Neural crest cell (in vitro differentiated cells): ENCODE measurements at regions not wholly inside any gene's neighbourhood (a gene's known extent, or its start where the extent isn't known, plus 50 kb on each side); places are given as distances from the start of the nearest gene placed in this dataset.

Experiments used
- DNase-seq: peaks from one replicate; pipeline ENCODE4 v3.0.0; 2021; ENCODE audit warnings: low read depth, mixed read lengths, low spot score
- H3K27ac Mint-ChIP-seq: one replicate; pipeline ENCODE4 v1.8.0; 2021; ENCODE audit warnings: mild to moderate bottlenecking, mixed read lengths; ENCODE audit not compliant: unreplicated experiment
- H3K27me3 Mint-ChIP-seq: 2 replicates; pipeline ENCODE4 v1.8.0; 2021; ENCODE audit warnings: low read depth, mild to moderate bottlenecking, mixed read lengths
- H3K36me3 Mint-ChIP-seq: 2 replicates; pipeline ENCODE4 v1.8.0; 2021; ENCODE audit warnings: low read depth, mild to moderate bottlenecking, mixed read lengths
- H3K4me1 Mint-ChIP-seq: 2 replicates; pipeline ENCODE4 v1.8.0; 2021; ENCODE audit warnings: mixed read lengths
- H3K4me3 Mint-ChIP-seq: one replicate; pipeline ENCODE4 v1.8.0; 2021; ENCODE audit warnings: mild to moderate bottlenecking, mixed read lengths
- H3K9me3 Mint-ChIP-seq: 2 replicates; pipeline ENCODE4 v1.8.0; 2021; ENCODE audit warnings: mixed read lengths
- TF ChIP-seq, protein P1 (sequence below): fragments of 200-600 bp; sonication (generic); conservative IDR thresholded peaks from 2 replicates; pipeline ENCODE4 v1.5.0; 2021; ENCODE audit warnings: antibody characterized with exemption, mild to moderate bottlenecking

DNA sequence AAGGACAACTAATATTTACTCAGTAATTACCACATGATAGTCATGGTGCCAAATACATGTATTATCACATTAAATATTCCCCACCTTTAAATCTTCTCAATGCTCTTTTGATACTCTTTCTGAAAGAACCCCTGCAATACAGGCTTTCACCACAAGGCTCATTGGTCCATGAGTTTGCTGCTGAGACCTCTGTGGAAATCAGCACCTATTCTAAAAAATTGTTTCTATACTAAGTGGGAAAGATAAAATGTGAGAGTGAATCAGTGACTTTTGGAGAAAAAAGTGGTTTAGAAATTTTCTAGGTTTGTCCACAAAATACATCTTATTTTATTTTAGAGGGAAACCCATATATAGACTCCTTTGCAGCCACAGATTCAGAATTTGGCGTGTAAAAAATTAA lies 257.3 kb downstream of the ZIC3 start:
- Mint-ChIP-seq H3K36me3 (peaks cover 2% of the 10 kb centered on the region), H3K9me3 (peaks cover 23% of the 10 kb centered on the region), H3K27ac (no peak overlapping the region), H3K4me3 (no peak overlapping the region), H3K4me1 (no peaks in the 10 kb centered on the region), H3K27me3 (no peaks in the 10 kb centered on the region)
- TF ChIP-seq, protein P1, sequence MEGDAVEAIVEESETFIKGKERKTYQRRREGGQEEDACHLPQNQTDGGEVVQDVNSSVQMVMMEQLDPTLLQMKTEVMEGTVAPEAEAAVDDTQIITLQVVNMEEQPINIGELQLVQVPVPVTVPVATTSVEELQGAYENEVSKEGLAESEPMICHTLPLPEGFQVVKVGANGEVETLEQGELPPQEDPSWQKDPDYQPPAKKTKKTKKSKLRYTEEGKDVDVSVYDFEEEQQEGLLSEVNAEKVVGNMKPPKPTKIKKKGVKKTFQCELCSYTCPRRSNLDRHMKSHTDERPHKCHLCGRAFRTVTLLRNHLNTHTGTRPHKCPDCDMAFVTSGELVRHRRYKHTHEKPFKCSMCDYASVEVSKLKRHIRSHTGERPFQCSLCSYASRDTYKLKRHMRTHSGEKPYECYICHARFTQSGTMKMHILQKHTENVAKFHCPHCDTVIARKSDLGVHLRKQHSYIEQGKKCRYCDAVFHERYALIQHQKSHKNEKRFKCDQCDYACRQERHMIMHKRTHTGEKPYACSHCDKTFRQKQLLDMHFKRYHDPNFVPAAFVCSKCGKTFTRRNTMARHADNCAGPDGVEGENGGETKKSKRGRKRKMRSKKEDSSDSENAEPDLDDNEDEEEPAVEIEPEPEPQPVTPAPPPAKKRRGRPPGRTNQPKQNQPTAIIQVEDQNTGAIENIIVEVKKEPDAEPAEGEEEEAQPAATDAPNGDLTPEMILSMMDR = peak; percentile 43
- DNase-seq = no peak

DNA sequence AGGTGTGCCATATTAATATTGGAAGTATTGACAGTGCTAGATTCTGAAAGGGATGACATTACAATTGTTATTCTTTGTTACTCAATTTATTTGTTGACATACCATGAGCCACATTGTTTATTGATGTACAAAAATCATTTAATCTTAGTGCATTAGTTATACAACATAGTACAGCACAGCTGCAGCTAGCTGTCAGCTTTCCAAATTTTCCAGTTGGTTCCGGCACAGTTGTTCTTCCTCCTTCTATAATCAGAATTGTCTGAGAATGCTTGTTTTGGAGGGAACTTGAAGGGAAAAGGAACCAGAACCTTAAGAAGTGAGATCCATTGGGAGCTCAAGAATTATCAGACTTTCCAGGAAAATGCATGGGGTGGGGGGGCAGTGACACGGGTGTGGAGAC lies 281.4 kb downstream of the ZIC3 start:
- Mint-ChIP-seq H3K27me3 (no peaks in the 10 kb centered on the region), H3K27ac (no peak overlapping the region), H3K4me1 (no peaks in the 10 kb centered on the region), H3K9me3 (peaks cover 4% of the 10 kb centered on the region), H3K4me3 (no peak overlapping the region), H3K36me3 (no peaks in the 10 kb centered on the region)
- no peak for DNase-seq
- TF ChIP-seq, protein P1 = no peak

DNA sequence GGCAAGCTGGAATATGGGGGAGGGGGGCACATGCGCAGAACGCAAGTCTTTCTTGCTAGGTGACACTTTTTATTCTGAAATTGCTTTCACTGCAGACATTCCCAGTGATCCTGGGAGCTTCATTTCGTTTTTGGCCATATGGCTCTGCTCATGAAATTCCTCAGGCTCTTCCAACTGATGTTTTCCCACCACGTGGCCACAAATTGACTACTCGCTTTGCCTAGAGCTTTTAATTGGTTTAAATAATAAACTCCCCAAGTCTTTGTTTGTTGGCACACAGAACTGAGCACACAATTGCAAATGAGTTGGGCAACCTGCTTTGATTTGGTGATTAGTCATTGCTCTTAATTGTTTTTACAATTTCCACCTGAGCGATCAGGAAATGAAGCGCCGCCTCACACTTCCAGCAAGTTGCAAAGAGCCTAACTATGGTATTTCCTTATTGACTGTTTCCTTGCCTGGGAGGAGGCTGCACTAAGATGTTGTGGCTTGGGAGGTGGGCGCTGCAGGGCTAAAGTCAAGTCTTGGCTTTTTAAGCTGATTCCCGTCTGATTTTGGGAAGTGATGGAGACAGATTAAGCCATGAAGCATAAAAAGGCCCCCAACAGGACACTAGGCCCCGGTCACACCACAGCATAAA lies 282.5 kb downstream of the ZIC3 start:
- peaks cover 4% of the 10 kb centered on the region for H3K9me3 Mint-ChIP-seq
- H3K4me3 Mint-ChIP-seq = no peak overlapping the region
- peaks cover 4% of the 10 kb centered on the region for H3K4me1 Mint-ChIP-seq
- no peak overlapping the region for H3K27ac Mint-ChIP-seq
- DNase-seq = no peak
- TF ChIP-seq, protein P1 = no peak
- H3K27me3 Mint-ChIP-seq = no peaks in the 10 kb centered on the region
- no peaks in the 10 kb centered on the region for H3K36me3 Mint-ChIP-seq

DNA sequence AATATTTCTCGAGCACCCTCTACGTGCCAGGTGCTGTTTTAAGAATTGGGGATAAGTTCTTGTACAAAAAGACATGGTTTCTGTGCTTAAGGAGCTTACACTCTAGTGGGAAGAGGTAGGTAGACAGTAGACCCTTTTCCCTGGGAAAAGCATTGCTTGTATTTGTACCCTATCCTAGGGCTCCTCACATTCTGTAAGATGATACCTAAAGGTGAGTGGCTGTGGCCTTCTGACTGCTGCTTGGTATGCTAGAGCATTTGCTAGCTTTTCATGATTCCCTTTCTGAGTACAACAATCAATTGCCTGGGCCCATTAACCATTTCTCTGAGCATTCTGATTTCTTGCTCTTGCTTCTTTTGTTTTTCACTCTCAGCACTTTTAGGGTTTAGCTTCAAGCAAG lies 286.6 kb downstream of the ZIC3 start:
- DNase-seq = no peak
- Mint-ChIP-seq H3K4me3 (no peak overlapping the region), H3K4me1 (peaks cover 4% of the 10 kb centered on the region), H3K27ac (peak overlapping the region; percentile 8), H3K27me3 (no peaks in the 10 kb centered on the region), H3K36me3 (no peaks in the 10 kb centered on the region), H3K9me3 (peaks cover 11% of the 10 kb centered on the region)
- TF ChIP-seq, protein P1 = no peak

DNA sequence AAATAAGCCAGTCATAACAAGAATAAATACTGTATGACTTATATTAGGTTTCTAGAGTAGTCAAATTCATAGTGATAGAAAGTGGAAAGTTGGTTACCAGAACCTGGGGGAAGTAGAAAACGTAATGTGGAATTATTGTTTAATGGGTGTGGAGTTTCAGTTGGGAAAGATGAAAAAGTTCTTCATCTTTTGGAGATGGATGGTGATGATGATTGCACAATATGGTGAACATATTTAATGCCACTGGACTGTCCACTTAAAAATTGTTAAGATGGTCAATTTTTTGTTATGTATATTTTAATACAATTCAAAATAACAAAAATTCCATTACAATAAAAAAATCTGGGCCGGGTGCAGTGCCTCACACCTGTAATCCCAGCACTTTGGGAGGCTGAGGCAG lies 289.6 kb downstream of the ZIC3 start:
- TF ChIP-seq, protein P1 = no peak
- DNase-seq = no peak
- H3K27me3 Mint-ChIP-seq = no peaks in the 10 kb centered on the region
- H3K4me1 Mint-ChIP-seq = peaks cover 4% of the 10 kb centered on the region
- H3K9me3 Mint-ChIP-seq = peaks cover 8% of the 10 kb centered on the region
- no peak overlapping the region for H3K4me3 Mint-ChIP-seq
- no peak overlapping the region for H3K27ac Mint-ChIP-seq
- no peaks in the 10 kb centered on the region for H3K36me3 Mint-ChIP-seq

DNA sequence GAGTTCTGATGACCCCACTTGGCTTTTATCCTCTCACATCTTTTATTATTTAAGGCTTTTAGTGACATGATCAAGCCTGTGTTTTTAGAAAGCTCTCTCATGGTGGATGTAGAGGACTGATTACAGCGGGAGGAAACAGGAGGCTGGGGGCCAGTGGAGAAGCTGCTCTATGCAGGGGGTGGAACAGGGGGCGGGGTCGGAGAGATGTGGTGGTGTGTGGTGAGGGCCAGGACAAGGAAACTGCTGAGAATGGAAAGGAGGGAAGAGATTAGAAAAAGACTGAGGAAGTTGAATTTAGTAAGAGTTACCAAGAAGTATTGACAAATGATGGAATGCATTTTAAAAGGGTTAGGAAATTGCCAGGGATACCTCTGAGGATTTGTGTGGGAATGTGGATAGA lies 292.2 kb downstream of the ZIC3 start:
- Mint-ChIP-seq H3K27me3 (no peaks in the 10 kb centered on the region), H3K36me3 (no peaks in the 10 kb centered on the region), H3K27ac (no peak overlapping the region), H3K4me3 (no peak overlapping the region), H3K9me3 (peaks cover 8% of the 10 kb centered on the region), H3K4me1 (no peaks in the 10 kb centered on the region)
- TF ChIP-seq, protein P1 = no peak
- no peak for DNase-seq
